GM18505 (cell line): ENCODE measurements at regions not wholly inside any gene's neighbourhood (a gene's known extent, or its start where the extent isn't known, plus 50 kb on each side); places are given as distances from the start of the nearest gene placed in this dataset.

Source experiments
- ATAC-seq: cut with Tn5 transposase; IDR thresholded peaks from one replicate; pipeline ENCODE4 v1.9.1; 2021; ENCODE audit not compliant: unreplicated experiment
- POLR2A ChIP-seq: IDR thresholded peaks from 4 replicates; pipeline ENCODE4 v1.6.1; 2011; ENCODE audit warnings: borderline replicate concordance; ENCODE audit not compliant: insufficient read depth, insufficient read length; ENCODE audit errors: extremely low read depth

GRCh38 chr14:85308531-85309300 lies 221.2 kb upstream of the FLRT2 start:
- TF ChIP-seq POLR2A: no peak
- ATAC-seq: no peak

- no peak for ATAC-seq
These were observed 219.3 kb upstream of the FLRT2 start for GRCh38 chr14:85310491-85311272.

GRCh38 chr14:85313560-85314207 lies 216.3 kb upstream of the FLRT2 start:
- ATAC-seq: no peak
- TF ChIP-seq POLR2A: no peak

More at GRCh38 chr14:85310491-85311272, 219.3 kb upstream of the FLRT2 start:
- TF ChIP-seq POLR2A: no peak

- TF ChIP-seq POLR2A: no peak
- ATAC-seq: no peak
These were observed 214.7 kb upstream of the FLRT2 start for GRCh38 chr14:85315290-85315689.

GRCh38 chr14:85315733-85316290 lies 214.1 kb upstream of the FLRT2 start:
- no peak for TF ChIP-seq POLR2A
- ATAC-seq: no peak

GRCh38 chr14:85316701-85317410 lies 213.1 kb upstream of the FLRT2 start:
- no peak for ATAC-seq
- TF ChIP-seq POLR2A: no peak

GRCh38 chr14:85317491-85318021 lies 212.4 kb upstream of the FLRT2 start:
- no peak for TF ChIP-seq POLR2A

GRCh38 chr14:85319101-85319500 lies 210.8 kb upstream of the FLRT2 start:
- TF ChIP-seq POLR2A: no peak
- no peak for ATAC-seq

More at GRCh38 chr14:85317491-85318021, 212.4 kb upstream of the FLRT2 start:
- ATAC-seq: no peak

GRCh38 chr14:85319998-85320630 lies 209.8 kb upstream of the FLRT2 start:
- TF ChIP-seq POLR2A: no peak

GRCh38 chr14:85325134-85326017 lies 204.6 kb upstream of the FLRT2 start:
- ATAC-seq: no peak
- no peak for TF ChIP-seq POLR2A

More at GRCh38 chr14:85319998-85320630, 209.8 kb upstream of the FLRT2 start:
- no peak for ATAC-seq

- ATAC-seq: no peak
- TF ChIP-seq POLR2A: no peak
These were observed 197.5 kb upstream of the FLRT2 start for GRCh38 chr14:85332401-85332800.
